ENCODE measurements at regions not wholly inside any gene's neighbourhood (a gene's known extent, or its start where the extent isn't known, plus 50 kb on each side); places are given as distances from the start of the nearest gene placed in this dataset.
"Not testable (repeated sequence)": the region's sequence is repeated elsewhere in the genome, so short reads cannot be mapped to it uniquely, and the experiment has no call there.

- DNase-seq (ENCODE audit: low read depth) = no peak
These were observed 112.3 kb upstream of the CST7 start for GRCh38 chr20:24836661-24837299.

- DNase-seq (ENCODE audit: low read depth) = peak; percentile 34
These were observed 111.2 kb upstream of the CST7 start for GRCh38 chr20:24837781-24838450.

- no peak for DNase-seq (ENCODE audit: low read depth)
These were observed 110.2 kb upstream of the CST7 start for GRCh38 chr20:24838546-24839535.

- DNase-seq (ENCODE audit: low read depth) = no peak
These were observed 108.9 kb upstream of the CST7 start for GRCh38 chr20:24840121-24840713.

GRCh38 chr20:24842274-24842917 lies 106.7 kb upstream of the CST7 start:
- DNase-seq (ENCODE audit: low read depth) = no peak

GRCh38 chr20:24842918-24843715 lies 106.0 kb upstream of the CST7 start:
- DNase-seq (ENCODE audit: low read depth) = no peak

- DNase-seq (ENCODE audit: low read depth) = no peak
These were observed 98.9 kb upstream of the CST7 start for GRCh38 chr20:24850176-24850575.

GRCh38 chr20:24851346-24852019 lies 97.6 kb upstream of the CST7 start:
- DNase-seq (ENCODE audit: low read depth) = no peak

- no peak for DNase-seq (ENCODE audit: low read depth)
These were observed 95.2 kb upstream of the CST7 start for GRCh38 chr20:24853916-24854315.

GRCh38 chr20:24855848-24856247 lies 93.2 kb upstream of the CST7 start:
- DNase-seq (ENCODE audit: low read depth) = no peak

GRCh38 chr20:24858500-24858899 lies 90.6 kb upstream of the CST7 start:
- not testable (repeated sequence) for DNase-seq (ENCODE audit: low read depth)

GRCh38 chr20:24859539-24859938 lies 89.5 kb upstream of the CST7 start:
- no peak for DNase-seq (ENCODE audit: low read depth)

GRCh38 chr20:24862186-24862585 lies 86.9 kb upstream of the CST7 start:
- no peak for DNase-seq (ENCODE audit: low read depth)

- no peak for DNase-seq (ENCODE audit: low read depth)
These were observed 86.5 kb upstream of the CST7 start for GRCh38 chr20:24862606-24863005.

- peak; percentile 56 for DNase-seq (ENCODE audit: low read depth)
These were observed 85.7 kb upstream of the CST7 start for GRCh38 chr20:24863356-24863755.

GRCh38 chr20:24866008-24866407 lies 83.1 kb upstream of the CST7 start:
- DNase-seq (ENCODE audit: low read depth) = no peak

GRCh38 chr20:24866742-24867141 lies 82.3 kb upstream of the CST7 start:
- no peak for DNase-seq (ENCODE audit: low read depth)

- DNase-seq (ENCODE audit: low read depth) = no peak
These were observed 81.5 kb upstream of the CST7 start for GRCh38 chr20:24867556-24867955.

- DNase-seq (ENCODE audit: low read depth) = no peak
These were observed 80.6 kb upstream of the CST7 start for GRCh38 chr20:24868396-24868927.

- no peak for DNase-seq (ENCODE audit: low read depth)
These were observed 80.1 kb upstream of the CST7 start for GRCh38 chr20:24868959-24869358.

Measured in non-pigmented ciliary epithelial cell (primary cell).